ENCODE measurements at regions not wholly inside any gene's neighbourhood (a gene's known extent, or its start where the extent isn't known, plus 50 kb on each side); places are given as distances from the start of the nearest gene placed in this dataset.
A peak's percentile ranks its signal among the peaks of the same experiment; 100 is the strongest.

DNA sequence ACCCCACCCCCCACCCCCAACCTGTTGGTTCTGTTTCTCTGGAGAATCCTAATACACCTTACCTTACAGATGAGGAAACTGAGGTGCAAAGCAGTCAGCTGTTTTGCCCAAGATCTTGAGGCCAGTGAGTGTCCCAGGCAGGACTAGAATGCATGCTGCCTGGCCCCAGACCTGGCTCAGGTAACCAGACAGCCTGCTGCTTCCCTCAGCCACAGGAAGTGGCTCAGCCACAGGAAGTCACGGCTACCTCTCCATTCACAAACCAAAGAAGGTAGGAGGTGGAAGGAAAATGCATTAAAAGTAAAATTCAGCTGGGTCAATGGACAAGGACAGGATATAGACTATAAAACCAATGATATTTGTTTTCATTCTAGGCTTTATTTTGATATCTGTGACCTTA lies 517.6 kb downstream of the CD83 start:
- BruUV-seq (replicated peaks) = no TSS peak
- ChIA-PET SMC1A (ENCODE audit: uncharacterized antibody, unreplicated experiment) (interaction anchor here (2.0 to 2.6 kb wide), 4 partner anchors 18 to 94 kb away, joined by 6 to 23 read pairs (median 8); no protein-coding TSS in a partner anchor), RAD21 (ENCODE audit: unreplicated experiment) (interaction anchor here (1.3 to 1.7 kb wide), 2 partner anchors 9 to 26 kb away, joined by 3 to 10 read pairs; no protein-coding TSS in a partner anchor), CTCF (no interaction called here), POLR2A (interaction anchor here (2.2 kb wide), 1 partner anchor 26 kb away, joined by 7 read pairs; no protein-coding TSS in a partner anchor)
- Histone ChIP-seq H3K79me2 (ENCODE audit: control insufficient read depth, insufficient read depth, low read length) (no peaks in the 10 kb centered on the region), H3K4me3 (no peak overlapping the region), H3K27ac (ENCODE audit: control insufficient read depth, insufficient read depth) (no peak overlapping the region), H3K36me3 (ENCODE audit: control insufficient read depth in 2 of 2, insufficient read depth in 2 of 2, low read length in 1 of 2) (no peaks in the 10 kb centered on the region), H2AFZ (ENCODE audit: control insufficient read depth, low read depth, low read length) (no peak overlapping the region), H4K20me1 (ENCODE audit: control insufficient read depth, insufficient read depth) (no peaks in the 10 kb centered on the region), H3K4me2 (ENCODE audit: control insufficient read depth, insufficient read depth) (no peak overlapping the region; the same call in 1 of the 2 replicates), H3K9me3 (replicated peaks; ENCODE audit: control insufficient read depth, insufficient read depth, low read length) (no peaks in the 10 kb centered on the region; the same call in 2 of the 3 replicates), H3K9ac (ENCODE audit: control insufficient read depth, insufficient read depth, low read length) (no peak overlapping the region), H3K27me3 (replicated peaks in 1 of 2; ENCODE audit: control insufficient read depth in 2 of 2, insufficient read depth in 2 of 2, low read length in 1 of 2) (no peaks in the 10 kb centered on the region), H3K4me1 (ENCODE audit: control insufficient read depth, insufficient read depth, low read length) (peaks cover 38% of the 10 kb centered on the region)
- TF ChIP-seq IKZF2 (IDR thresholded peaks at IDR 0.05) (peak; percentile 37 to 40; a peak in 2 of 4 replicates), SMC3 (IDR thresholded peaks at IDR 0.05; ENCODE audit: borderline replicate concordance, low read length) (no peak), GABPA (IDR thresholded peaks at IDR 0.05; ENCODE audit: low read depth) (peak; percentile 45; the same call in 1 of the 2 replicates), ETV6 (conservative IDR thresholded peaks at IDR 0.05 in 1 of 2, IDR thresholded peaks at IDR 0.05 in 1 of 2; ENCODE audit: borderline replicate concordance in 1 of 2, low read depth in 1 of 2) (peak in 1 of 2 experiments; percentile 55; a peak in 1 of 4 replicates), RUNX3 (IDR thresholded peaks at IDR 0.05; ENCODE audit: low read length) (peak; percentile 66)
- TF ChIP-seq, protein P1, sequence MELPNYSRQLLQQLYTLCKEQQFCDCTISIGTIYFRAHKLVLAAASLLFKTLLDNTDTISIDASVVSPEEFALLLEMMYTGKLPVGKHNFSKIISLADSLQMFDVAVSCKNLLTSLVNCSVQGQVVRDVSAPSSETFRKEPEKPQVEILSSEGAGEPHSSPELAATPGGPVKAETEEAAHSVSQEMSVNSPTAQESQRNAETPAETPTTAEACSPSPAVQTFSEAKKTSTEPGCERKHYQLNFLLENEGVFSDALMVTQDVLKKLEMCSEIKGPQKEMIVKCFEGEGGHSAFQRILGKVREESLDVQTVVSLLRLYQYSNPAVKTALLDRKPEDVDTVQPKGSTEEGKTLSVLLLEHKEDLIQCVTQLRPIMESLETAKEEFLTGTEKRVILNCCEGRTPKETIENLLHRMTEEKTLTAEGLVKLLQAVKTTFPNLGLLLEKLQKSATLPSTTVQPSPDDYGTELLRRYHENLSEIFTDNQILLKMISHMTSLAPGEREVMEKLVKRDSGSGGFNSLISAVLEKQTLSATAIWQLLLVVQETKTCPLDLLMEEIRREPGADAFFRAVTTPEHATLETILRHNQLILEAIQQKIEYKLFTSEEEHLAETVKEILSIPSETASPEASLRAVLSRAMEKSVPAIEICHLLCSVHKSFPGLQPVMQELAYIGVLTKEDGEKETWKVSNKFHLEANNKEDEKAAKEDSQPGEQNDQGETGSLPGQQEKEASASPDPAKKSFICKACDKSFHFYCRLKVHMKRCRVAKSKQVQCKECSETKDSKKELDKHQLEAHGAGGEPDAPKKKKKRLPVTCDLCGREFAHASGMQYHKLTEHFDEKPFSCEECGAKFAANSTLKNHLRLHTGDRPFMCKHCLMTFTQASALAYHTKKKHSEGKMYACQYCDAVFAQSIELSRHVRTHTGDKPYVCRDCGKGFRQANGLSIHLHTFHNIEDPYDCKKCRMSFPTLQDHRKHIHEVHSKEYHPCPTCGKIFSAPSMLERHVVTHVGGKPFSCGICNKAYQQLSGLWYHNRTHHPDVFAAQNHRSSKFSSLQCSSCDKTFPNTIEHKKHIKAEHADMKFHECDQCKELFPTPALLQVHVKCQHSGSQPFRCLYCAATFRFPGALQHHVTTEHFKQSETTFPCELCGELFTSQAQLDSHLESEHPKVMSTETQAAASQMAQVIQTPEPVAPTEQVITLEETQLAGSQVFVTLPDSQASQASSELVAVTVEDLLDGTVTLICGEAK (IDR thresholded peaks at IDR 0.05; ENCODE audit: borderline replicate concordance) = 0 out of 2 replicates have a peak, but pooled peaks have one; percentile 25
- in situ Hi-C loops (cut with MboI) = no loop called here
- intact Hi-C loops (cut with micrococcal nuclease; ENCODE audit: unreplicated experiment) = no loop called here
- 0% methylated on average over 1 of the region's 1 CpG for WGBS (ENCODE audit: insufficient coverage, insufficient replicate concordance, low lambda C conversion rate, missing lambda C conversion rate)
- peak; percentile 53 for ATAC-seq
- no peak for DNase-seq (ENCODE audit: low read depth, low spot score)
- FAIRE-seq = no peak

Data from GM12878 (cell line).